ENCODE measurements at regions not wholly inside any gene's neighbourhood (a gene's known extent, or its start where the extent isn't known, plus 50 kb on each side); places are given as distances from the start of the nearest gene placed in this dataset.
A peak's percentile ranks its signal among the peaks of the same experiment; 100 is the strongest.

DNA sequence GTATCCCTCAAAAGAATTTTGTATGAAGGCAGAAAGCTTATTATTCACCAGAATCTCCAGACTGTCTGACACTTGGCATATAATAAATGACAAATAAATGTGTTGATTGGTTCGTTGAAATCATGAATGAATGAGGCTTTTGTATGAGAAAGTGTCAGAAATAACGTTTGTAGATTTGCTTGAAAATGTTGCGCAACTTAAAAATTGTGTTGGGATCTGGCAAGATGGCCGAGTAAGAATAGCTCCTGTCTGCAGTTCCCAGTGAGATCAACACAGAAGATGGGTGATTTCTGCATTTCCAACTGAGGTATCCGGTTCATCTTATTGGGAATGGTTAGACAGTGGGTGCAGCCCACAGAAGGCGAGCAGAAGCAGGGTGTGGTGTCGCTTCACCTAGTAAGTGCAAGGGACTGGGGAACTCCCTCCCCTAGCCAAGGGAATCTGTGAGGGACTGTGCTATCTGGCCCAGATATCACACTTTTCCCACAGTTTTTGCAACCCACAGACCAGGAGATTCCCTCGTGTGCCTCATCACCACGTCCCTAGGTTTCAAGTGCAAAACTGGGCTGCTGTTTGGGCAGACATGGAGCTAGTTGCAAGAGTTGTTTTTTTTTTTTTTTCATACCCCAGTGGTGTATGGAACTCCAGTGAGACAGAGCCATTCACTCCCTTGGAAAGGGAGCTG is 759.0 kb downstream of the LTN1 start:
- DNase-seq (ENCODE audit: low spot score), result no peak

- DNase-seq (ENCODE audit: low spot score), result no peak
Observed at GRCh38 chr21:28230559-28230958, 762.1 kb downstream of the LTN1 start.

- no peak for DNase-seq (ENCODE audit: low spot score)
Observed at GRCh38 chr21:28229814-28230213, 762.9 kb downstream of the LTN1 start.

- DNase-seq (ENCODE audit: low spot score), result peak; percentile 13
Observed at GRCh38 chr21:28228636-28228995, 764.1 kb downstream of the LTN1 start.

DNA sequence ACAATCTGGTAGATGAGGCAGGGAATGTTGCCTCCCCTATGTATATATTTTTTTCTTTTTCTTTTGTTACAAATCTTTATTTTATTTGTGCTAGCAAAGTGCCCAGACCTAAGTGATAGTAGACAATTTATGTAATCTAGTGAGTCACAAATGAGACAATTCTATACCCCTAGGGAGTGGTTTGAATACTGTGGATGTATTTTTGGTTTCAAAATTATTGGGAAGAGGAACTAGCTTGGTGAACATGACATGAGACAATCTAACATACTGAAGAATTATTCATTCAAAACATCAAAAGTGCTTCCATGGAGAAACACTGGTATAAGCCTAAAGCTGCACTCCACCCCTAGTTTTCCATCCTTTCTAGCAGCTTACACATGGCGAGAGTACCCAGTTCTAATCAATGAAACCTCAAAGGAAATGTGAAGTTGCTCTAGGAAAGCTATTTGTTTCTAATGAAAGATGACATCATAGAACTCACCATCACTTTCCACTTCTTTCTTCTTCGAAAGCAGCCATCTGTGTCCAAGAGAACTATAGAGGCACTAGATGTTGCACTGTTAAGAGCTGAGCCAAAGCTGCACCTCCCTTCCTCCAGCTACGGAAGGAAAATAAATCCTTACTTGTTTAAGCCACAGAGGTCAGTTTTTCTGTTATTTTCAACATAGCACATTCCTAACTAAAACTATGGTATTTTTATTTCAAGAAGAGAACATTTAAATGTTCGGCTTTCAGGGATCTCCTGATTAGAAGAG is 764.6 kb downstream of the LTN1 start:
- no peak for DNase-seq (ENCODE audit: low spot score)

DNA sequence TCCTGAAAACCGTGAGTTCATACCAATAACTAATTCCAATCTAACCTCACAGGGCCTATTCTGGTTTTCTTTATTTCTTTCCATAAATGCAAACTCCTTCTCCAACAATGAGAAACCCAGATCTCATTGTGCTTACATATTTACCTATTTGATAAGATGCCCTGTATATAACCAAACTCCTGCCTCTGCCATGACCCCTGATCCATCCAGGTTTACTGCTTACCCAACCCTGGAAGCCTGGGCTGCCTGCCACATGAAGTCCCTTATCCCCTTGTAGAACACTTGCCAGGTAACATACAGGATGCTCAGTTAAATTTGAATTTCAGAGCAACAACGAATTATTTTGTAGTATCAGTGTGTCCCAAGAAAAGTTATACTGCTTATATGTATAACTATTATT is 766.1 kb downstream of the LTN1 start:
- DNase-seq (ENCODE audit: low spot score), result no peak

DNA sequence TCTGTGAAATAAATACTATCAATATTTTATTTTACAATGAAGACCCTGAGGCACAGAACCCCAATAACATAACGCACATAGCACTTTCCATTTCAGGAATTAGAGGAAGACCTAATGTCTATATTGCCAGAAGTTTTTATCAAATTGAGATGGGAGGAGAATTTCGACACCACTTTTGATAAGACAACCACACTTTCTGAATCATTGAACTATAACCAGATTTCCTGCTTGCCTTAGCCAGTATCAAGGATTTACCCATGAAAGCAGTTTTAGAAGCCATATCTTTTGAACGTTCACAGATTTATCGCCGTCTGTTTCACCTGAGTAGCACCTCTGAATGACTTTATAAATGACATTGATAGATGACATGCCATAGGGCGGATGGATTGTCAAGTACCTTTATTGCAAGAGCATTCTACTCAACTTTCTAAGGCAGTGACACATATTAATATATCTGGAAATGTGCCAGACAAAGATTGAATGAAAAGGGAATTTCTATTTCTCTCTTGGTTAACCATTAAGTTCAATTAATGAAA is 768.4 kb downstream of the LTN1 start:
- DNase-seq (ENCODE audit: low spot score), result no peak

DNA sequence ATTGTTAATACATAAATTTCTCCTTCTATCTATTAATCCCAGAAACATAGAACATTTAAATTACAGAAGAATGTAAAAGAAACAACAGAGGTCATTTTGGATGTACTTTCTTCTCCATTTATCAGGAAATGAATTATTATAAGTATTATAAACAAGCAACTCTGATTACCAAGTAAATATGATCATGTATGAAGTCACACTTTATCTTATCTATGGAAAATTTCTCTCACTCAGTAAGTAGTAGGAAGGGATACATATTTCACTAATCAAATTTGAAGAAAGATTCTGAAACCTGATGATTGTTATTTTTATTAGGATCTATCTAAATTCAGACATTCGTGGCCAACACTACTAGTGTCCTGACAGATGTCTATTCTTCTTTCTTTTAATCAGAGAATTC is 770.7 kb downstream of the LTN1 start:
- DNase-seq (ENCODE audit: low spot score), result no peak

DNA sequence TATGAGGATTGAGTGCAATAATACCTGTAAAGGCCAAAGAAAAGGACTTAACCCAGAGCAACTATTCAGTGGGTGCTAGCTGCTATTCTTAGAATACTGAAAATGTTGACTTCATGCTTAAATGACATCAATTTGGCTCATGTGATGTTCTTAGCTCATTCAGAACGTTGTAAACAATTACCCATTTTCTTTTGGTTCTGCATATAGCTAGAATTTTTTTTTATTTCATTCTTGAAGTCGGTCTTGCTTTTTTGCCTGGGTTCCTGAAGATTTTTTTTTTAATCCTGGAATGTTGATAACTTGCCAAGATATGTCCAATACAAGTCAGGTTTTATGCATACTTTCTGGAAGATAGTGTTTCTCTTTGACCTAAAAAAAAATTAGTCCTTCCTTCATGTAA is 772.0 kb downstream of the LTN1 start:
- no peak for DNase-seq (ENCODE audit: low spot score)

- no peak for DNase-seq (ENCODE audit: low spot score)
Observed at GRCh38 chr21:28216976-28217523, 775.6 kb downstream of the LTN1 start.

- no peak for DNase-seq (ENCODE audit: low spot score)
Observed at GRCh38 chr21:28215214-28215954, 777.3 kb downstream of the LTN1 start.

DNA sequence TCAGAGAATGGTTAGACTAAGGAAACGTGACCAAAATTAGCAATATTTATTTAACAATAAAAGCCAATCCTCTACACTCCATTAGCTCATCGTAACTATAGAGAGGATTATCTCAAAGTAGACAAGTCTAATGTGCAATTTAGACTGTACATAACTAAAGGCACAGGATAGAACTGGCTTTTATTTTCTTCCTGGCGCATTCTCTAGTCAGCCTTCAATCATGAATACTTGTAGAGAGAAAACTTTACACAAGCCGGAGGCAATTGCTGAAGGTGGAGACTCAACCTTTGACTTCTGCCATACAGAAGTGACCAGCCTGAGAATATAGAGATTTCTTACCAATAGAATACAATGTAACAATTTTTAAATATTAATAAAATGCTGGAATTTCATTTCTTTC is 777.9 kb downstream of the LTN1 start:
- DNase-seq (ENCODE audit: low spot score), result no peak

DNA sequence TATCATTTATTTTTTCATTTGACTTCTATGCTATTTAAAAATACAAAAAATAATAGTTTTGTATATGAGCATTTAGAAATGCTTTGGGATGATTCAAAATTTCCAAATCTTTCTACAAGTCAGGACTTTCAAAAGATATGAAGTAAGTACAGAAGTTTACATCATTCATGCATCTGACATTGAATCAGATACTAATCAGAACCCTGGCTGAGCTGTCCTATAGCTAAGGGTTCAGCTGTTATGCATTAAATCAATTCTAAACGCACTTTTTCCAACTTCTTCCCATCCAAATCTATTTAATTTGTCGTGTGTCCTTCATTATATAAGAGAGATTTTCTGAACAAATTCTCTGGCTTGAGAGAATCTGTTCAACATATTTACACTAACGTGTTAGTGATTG is 779.4 kb downstream of the LTN1 start:
- no peak for DNase-seq (ENCODE audit: low spot score)

DNA sequence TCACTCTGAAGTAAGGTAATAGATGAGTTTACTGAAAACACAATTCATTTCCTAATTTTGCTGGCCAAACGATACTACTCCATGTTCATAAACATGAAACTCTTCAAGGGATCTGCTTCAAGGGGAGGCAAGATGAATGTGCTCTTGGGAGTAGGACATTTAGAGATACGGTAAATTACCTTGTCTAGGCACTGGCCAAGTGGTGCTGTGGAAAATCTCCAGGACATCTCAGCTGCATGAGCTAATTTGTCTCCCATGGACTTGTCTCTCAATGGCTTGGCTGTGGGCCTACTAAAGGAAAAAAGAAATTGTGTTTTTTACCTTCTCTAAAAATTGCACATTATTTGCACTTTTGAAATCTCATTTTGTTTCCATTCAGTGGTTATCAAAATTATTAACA is 780.6 kb downstream of the LTN1 start:
- DNase-seq (ENCODE audit: low spot score), result no peak

GRCh38 chr21:28207436-28208173 is 785.1 kb downstream of the LTN1 start:
- peak; percentile 24 for DNase-seq (ENCODE audit: low spot score)

DNA sequence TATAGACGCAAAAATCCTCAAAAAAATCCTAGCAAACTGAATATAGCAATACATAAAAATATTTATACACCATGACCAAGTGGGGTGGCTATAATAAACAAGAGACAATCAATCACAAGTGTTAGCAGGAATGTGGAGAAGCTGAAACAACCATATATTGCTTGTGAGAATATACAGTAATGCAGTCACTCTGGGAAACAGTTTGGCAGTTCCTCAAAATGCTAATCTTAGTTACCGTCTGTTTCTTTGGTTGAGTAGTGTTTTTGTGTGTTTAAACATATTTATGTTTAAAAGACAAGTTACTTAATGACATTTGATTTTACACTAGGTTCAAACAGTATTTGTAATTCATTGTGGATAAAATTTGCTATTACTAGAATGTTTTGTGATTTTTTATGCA is 792.0 kb downstream of the LTN1 start:
- no peak for DNase-seq (ENCODE audit: low spot score)

DNA sequence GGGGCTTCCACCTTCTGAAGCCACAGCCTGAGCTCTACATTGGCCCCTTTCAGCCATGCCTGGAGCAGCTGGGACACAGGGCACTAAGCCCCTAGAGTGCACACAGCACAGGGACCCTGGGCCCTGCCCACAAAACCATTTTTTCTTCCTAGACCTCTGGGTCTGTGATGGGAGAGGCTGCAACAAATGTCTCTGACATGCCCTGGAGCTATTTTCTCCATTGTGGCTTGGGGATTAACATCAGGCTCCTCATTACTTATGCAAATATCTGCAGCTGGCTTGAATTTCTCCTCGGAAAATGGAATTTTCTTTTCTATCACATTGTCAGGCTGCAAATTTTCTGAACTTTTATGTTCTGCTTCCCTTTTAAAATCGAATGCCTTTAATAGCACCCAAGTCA is 795.7 kb downstream of the LTN1 start:
- no peak for DNase-seq (ENCODE audit: low spot score)

- DNase-seq (ENCODE audit: low spot score), result no peak
Observed at GRCh38 chr21:28193189-28193588, 799.5 kb downstream of the LTN1 start.

GRCh38 chr21:28186604-28187003 is 806.1 kb downstream of the LTN1 start:
- DNase-seq (ENCODE audit: low spot score), result no peak

DNA sequence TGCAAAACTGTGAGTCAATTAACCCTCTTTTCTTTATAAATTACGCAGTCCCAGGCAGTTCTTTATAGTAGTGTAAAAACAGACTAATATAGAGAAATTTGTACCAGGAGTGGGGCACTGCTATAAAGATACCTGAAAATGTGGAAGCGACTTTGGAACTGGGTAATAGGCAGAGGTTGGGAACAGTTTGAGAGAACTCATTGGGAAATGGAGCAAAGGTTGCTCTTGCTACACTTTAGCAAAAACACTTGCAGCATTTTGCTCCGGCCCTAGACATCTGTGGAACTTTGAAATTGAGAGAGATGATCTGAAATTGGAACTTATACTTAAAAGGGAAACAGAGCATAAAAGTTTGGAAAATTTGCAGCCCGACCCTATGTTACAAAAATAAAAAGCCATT is 810.9 kb downstream of the LTN1 start:
- DNase-seq (ENCODE audit: low spot score), result no peak

GRCh38 chr21:28179136-28179535 is 813.5 kb downstream of the LTN1 start:
- DNase-seq (ENCODE audit: low spot score), result no peak

DNA sequence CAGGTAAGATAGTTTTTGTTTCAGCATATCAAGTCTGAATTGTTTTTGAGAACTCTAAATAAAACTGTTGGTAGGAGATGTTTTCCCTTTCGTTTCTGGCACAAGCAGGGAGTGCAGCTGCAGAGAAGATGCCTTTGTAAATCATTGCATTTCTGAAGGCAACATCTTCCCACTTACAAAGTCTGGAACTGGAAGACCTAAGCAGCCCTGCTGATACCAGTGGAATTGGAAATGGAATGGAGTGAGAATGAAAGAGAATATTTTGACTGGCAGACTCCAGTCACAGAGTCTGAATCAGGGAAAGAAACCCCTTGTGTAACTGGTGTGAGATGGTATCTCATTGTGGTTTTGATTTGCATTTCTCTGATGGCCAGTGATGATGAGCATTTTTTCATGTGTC is 815.6 kb downstream of the LTN1 start:
- no peak for DNase-seq (ENCODE audit: low spot score)

Measured in COLO829 (cell line).